ENCODE measurements at regions not wholly inside any gene's neighbourhood (a gene's known extent, or its start where the extent isn't known, plus 50 kb on each side); places are given as distances from the start of the nearest gene placed in this dataset.

GRCh38 chr15:72902919-72903260 is 119.3 kb upstream of the ADPGK start:
- TF ChIP-seq CTCF (conservative IDR thresholded peaks at IDR 0.05), result no peak
- no peak overlapping the region for H3K9ac ChIP-seq (ENCODE audit: extremely low read depth, insufficient read length, low read length)
- H3K4ac ChIP-seq (ENCODE audit: low read depth, low read length), result no peak overlapping the region
- no peak overlapping the region for H2AFZ ChIP-seq (ENCODE audit: low read length)
- Mint-ChIP-seq H3K27ac (no peak overlapping the region), H3K4me1 (no peaks in the 10 kb centered on the region), H3K36me3 (ENCODE audit: insufficient read depth in 1 of 3, low read depth in 3 of 3) (no peaks in the 10 kb centered on the region), H3K4me3 (no peak overlapping the region), H3K9me3 (no peaks in the 10 kb centered on the region), H3K27me3 (ENCODE audit: low read depth) (peaks cover 9% of the 10 kb centered on the region)
- no peak overlapping the region for H2BK5ac ChIP-seq (ENCODE audit: insufficient read length, low read length)
- no peak overlapping the region for H3T11ph ChIP-seq (ENCODE audit: low read length)
- H3K18ac ChIP-seq (ENCODE audit: insufficient read length, low read depth, low read length), result no peak overlapping the region
- H2AK5ac ChIP-seq (ENCODE audit: insufficient read length, low read length), result no peak overlapping the region
- H3K79me1 ChIP-seq (ENCODE audit: insufficient read depth, low read depth, low read length, poor library complexity, severe bottlenecking), result no peaks in the 10 kb centered on the region
- peaks cover 2% of the 10 kb centered on the region; the same call in 1 of the 2 replicates for H3K27me3 ChIP-seq (ENCODE audit: insufficient read depth, low read length)
- no peak overlapping the region for H2BK12ac ChIP-seq (ENCODE audit: insufficient read length, low read depth, low read length)
- no peak overlapping the region for H3K27ac ChIP-seq (ENCODE audit: insufficient read length, low read depth, low read length)
- H4K91ac ChIP-seq (ENCODE audit: insufficient read length, low read depth, low read length), result no peak overlapping the region
- H3K4me1 ChIP-seq (ENCODE audit: insufficient read depth, low read length), result no peaks in the 10 kb centered on the region
- H2BK20ac ChIP-seq (ENCODE audit: low read depth, low read length, poor library complexity, severe bottlenecking), result no peak overlapping the region
- no peaks in the 10 kb centered on the region for H3K9me3 ChIP-seq (ENCODE audit: control insufficient read depth, low read depth, low read length)
- no CpG with 5 or more reads among the region's 5 CpGs for WGBS (ENCODE audit: extremely low coverage, insufficient read length, low lambda C conversion rate)
- H2BK120ac ChIP-seq (ENCODE audit: low read depth, low read length, poor library complexity, severe bottlenecking), result no peak overlapping the region
- no peak overlapping the region for H3K4me2 ChIP-seq (ENCODE audit: insufficient read depth, insufficient read length, low read length)
- no peak overlapping the region for H3K56ac ChIP-seq (ENCODE audit: insufficient read length, low read depth, low read length)
- no peaks in the 10 kb centered on the region for H3K23me2 ChIP-seq (ENCODE audit: insufficient read length, low read depth, low read length, poor library complexity, severe bottlenecking)
- H3K14ac ChIP-seq (ENCODE audit: insufficient read depth, low read length), result no peak overlapping the region
- H3K23ac ChIP-seq (ENCODE audit: insufficient read length, low read depth, low read length), result no peak overlapping the region
- H2BK15ac ChIP-seq (ENCODE audit: low read depth, low read length), result no peak overlapping the region
- no peak for DNase-seq
- H4K8ac ChIP-seq (replicated peaks; ENCODE audit: insufficient read length, low read depth, low read length), result no peak overlapping the region
- no peaks in the 10 kb centered on the region for H3K79me2 ChIP-seq (ENCODE audit: insufficient read depth, low read length)
- H4K20me1 ChIP-seq (ENCODE audit: control insufficient read depth, insufficient read depth, insufficient read length), result no peaks in the 10 kb centered on the region
- H4K5ac ChIP-seq (ENCODE audit: insufficient read length, low read depth, low read length), result no peak overlapping the region
